HG03460 (cell line): ENCODE measurements at regions not wholly inside any gene's neighbourhood (a gene's known extent, or its start where the extent isn't known, plus 50 kb on each side); places are given as distances from the start of the nearest gene placed in this dataset.

Source experiments
- ATAC-seq: cut with Tn5 transposase; IDR thresholded peaks from one replicate; pipeline ENCODE4 v1.9.1; 2021; ENCODE audit not compliant: unreplicated experiment

- no peak for ATAC-seq
Measured at GRCh38 chr6:105626295-105627158, 223.6 kb upstream of the PREP start.

- ATAC-seq: no peak
Measured at GRCh38 chr6:105624021-105624420, 221.1 kb upstream of the PREP start.

GRCh38 chr6:105622226-105622625 is 219.3 kb upstream of the PREP start:
- no peak for ATAC-seq

GRCh38 chr6:105621564-105622175 is 218.8 kb upstream of the PREP start:
- no peak for ATAC-seq

GRCh38 chr6:105620878-105621277 is 218.0 kb upstream of the PREP start:
- no peak for ATAC-seq

- ATAC-seq: no peak
Measured at GRCh38 chr6:105619971-105620741, 217.3 kb upstream of the PREP start.

- ATAC-seq: no peak
Measured at GRCh38 chr6:105618247-105618646, 215.4 kb upstream of the PREP start.

- no peak for ATAC-seq
Measured at GRCh38 chr6:105616521-105616920, 213.6 kb upstream of the PREP start.

- no peak for ATAC-seq
Measured at GRCh38 chr6:105611606-105612005, 208.7 kb upstream of the PREP start.

GRCh38 chr6:105609375-105609991 is 206.6 kb upstream of the PREP start:
- ATAC-seq: no peak

- no peak for ATAC-seq
Measured at GRCh38 chr6:105608711-105609374, 206.0 kb upstream of the PREP start.

- ATAC-seq: no peak
Measured at GRCh38 chr6:105607636-105608621, 205.0 kb upstream of the PREP start.

GRCh38 chr6:105606831-105607463 is 204.1 kb upstream of the PREP start:
- ATAC-seq: no peak

- no peak for ATAC-seq
Measured at GRCh38 chr6:105604587-105604884, 201.7 kb upstream of the PREP start.

- no peak for ATAC-seq
Measured at GRCh38 chr6:105603788-105604586, 201.1 kb upstream of the PREP start.

GRCh38 chr6:105601541-105602236 is 198.8 kb upstream of the PREP start:
- peak; percentile 89 for ATAC-seq

- ATAC-seq: no peak
Measured at GRCh38 chr6:105600336-105601260, 197.7 kb upstream of the PREP start.
